H1 (cell line): ENCODE measurements at regions not wholly inside any gene's neighbourhood (a gene's known extent, or its start where the extent isn't known, plus 50 kb on each side); places are given as distances from the start of the nearest gene placed in this dataset.

ENCODE experiments used
- ATF3 ChIP-seq: IDR thresholded peaks from 2 replicates; pipeline ENCODE4 v1.6.1; 2011; ENCODE audit warnings: low read depth, mild to moderate bottlenecking, low read length; ENCODE audit not compliant: insufficient read depth
- BACH1 ChIP-seq: IDR thresholded peaks from 2 replicates; pipeline ENCODE4 v1.6.1; 2012; ENCODE audit warnings: low read length, improper control_type of control experiment
- CHD7 ChIP-seq: fragments of 300-600 bp; sonication (generic); IDR thresholded peaks from 2 replicates; pipeline ENCODE4 v1.7.1; 2012; ENCODE audit warnings: low read length, moderate library complexity, mild to moderate bottlenecking, inconsistent platforms; ENCODE audit not compliant: insufficient replicate concordance
- RAD21 ChIP-seq, 2 experiments: IDR thresholded peaks in 1 of 2; conservative IDR thresholded peaks in 1 of 2; 2 replicates each; pipeline ENCODE4 v1.6.1; 2011; ENCODE audit warnings: low read depth in 2 of 2, low read length in 2 of 2, improper control_type of control experiment in 1 of 2, inconsistent platforms in 1 of 2, mild to moderate bottlenecking in 1 of 2, moderate library complexity in 1 of 2
- SAP30 ChIP-seq: fragments of 300-600 bp; sonication (generic); IDR thresholded peaks from 2 replicates; pipeline ENCODE4 v1.7.1; 2012; ENCODE audit warnings: low read length, moderate library complexity, mild to moderate bottlenecking, inconsistent platforms; ENCODE audit not compliant: insufficient read depth, insufficient replicate concordance
- SP2 ChIP-seq: IDR thresholded peaks from 2 replicates; pipeline ENCODE4 v1.6.1; 2012; ENCODE audit warnings: mild to moderate bottlenecking, low read length, inconsistent platforms

DNA sequence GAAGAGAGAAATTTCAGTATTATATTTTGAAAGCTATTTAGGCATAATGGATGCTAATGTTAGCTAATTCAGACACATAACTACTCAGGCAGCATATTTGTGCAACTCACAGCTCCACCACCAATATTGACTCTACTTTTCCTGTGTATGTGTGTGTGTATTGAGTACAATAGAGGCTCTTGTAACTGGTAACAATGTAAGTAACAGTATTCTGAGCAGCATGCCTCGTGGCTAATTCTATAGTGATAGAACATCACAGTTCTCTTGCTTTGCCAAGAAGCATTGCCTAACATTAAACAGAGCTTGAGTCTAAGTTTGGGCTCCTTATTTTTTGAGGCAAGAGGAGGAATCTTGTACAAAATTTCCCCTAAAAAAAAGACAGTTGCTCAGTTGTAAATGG lies 98.6 kb upstream of the ARHGEF26 start (continued):
- TF ChIP-seq CHD7: no peak
- no peak for TF ChIP-seq BACH1
- no peak for TF ChIP-seq ATF3
- no peak for TF ChIP-seq SAP30
- TF ChIP-seq RAD21 (IDR thresholded peaks at IDR 0.05 in 1 of 2, conservative IDR thresholded peaks at IDR 0.05 in 1 of 2; ENCODE audit: low read depth in 2 of 2, low read length in 2 of 2): no peak
- no peak for TF ChIP-seq SP2
